Parathyroid adenoma (tissue), 2 donors: ENCODE measurements at regions not wholly inside any gene's neighbourhood (a gene's known extent, or its start where the extent isn't known, plus 50 kb on each side); places are given as distances from the start of the nearest gene placed in this dataset.

ENCODE experiments used
- H2AFZ ChIP-seq: fragments of 300-600 bp; sonication (generic); one replicate; pipeline ENCODE4 v1.7.0; 2017; ENCODE audit warnings: antibody characterized with exemption, mild to moderate bottlenecking
- H3K27ac ChIP-seq: fragments of 300-600 bp; sonication (generic); one replicate; pipeline ENCODE4 v1.7.0; 2017
- H3K27me3 ChIP-seq: fragments of 300-600 bp; sonication (generic); one replicate; pipeline ENCODE4 v1.7.0; 2017; ENCODE audit warnings: low read length; ENCODE audit not compliant: control insufficient read depth, insufficient read depth
- H3K36me3 ChIP-seq: fragments of 300-600 bp; sonication (generic); one replicate; pipeline ENCODE4 v1.7.0; 2017; ENCODE audit warnings: low read length; ENCODE audit not compliant: control insufficient read depth, insufficient read depth
- H3K4me1 ChIP-seq: fragments of 300-600 bp; sonication (generic); one replicate; pipeline ENCODE4 v1.7.0; 2017; ENCODE audit warnings: control low read depth
- H3K4me2 ChIP-seq: fragments of 300-600 bp; sonication (generic); one replicate; pipeline ENCODE4 v1.7.0; 2017; ENCODE audit warnings: low read length
- H3K4me3 ChIP-seq: fragments of 300-600 bp; sonication (generic); one replicate; pipeline ENCODE4 v1.7.0; 2017; ENCODE audit warnings: low read depth, low read length
- H3K79me2 ChIP-seq: fragments of 300-600 bp; sonication (generic); one replicate; pipeline ENCODE4 v1.7.0; 2017; ENCODE audit warnings: control low read depth
- H3K9ac ChIP-seq: fragments of 300-600 bp; sonication (generic); one replicate; pipeline ENCODE4 v1.7.0; 2017; ENCODE audit warnings: mild to moderate bottlenecking
- H3K9me3 ChIP-seq: fragments of 300-600 bp; sonication (generic); one replicate; pipeline ENCODE4 v1.7.0; 2017; ENCODE audit warnings: low read length; ENCODE audit not compliant: control insufficient read depth
- CTCF ChIP-seq: fragments of 300-600 bp; sonication (generic); IDR thresholded peaks from one replicate; pipeline ENCODE4 v1.7.0; 2017; ENCODE audit warnings: antibody characterized with exemption, mild to moderate bottlenecking
- donor health status: primary hyperparathyroidism.

GRCh38 chr7:152966189-152966588, 206.6 kb downstream of the ACTR3B start:
- H2AFZ ChIP-seq: no peak overlapping the region
- H3K27ac ChIP-seq: no peak overlapping the region
- no peaks in the 10 kb centered on the region for H3K79me2 ChIP-seq
- no peak for TF ChIP-seq CTCF
- no peaks in the 10 kb centered on the region for H3K9me3 ChIP-seq
- no peaks in the 10 kb centered on the region for H3K27me3 ChIP-seq
- H3K4me1 ChIP-seq: no peaks in the 10 kb centered on the region
- H3K4me2 ChIP-seq: no peak overlapping the region
- H3K9ac ChIP-seq: no peak overlapping the region
- no peaks in the 10 kb centered on the region for H3K36me3 ChIP-seq
- H3K4me3 ChIP-seq: no peak overlapping the region

GRCh38 chr7:152967958-152968357, 208.4 kb downstream of the ACTR3B start:
- no peaks in the 10 kb centered on the region for H3K79me2 ChIP-seq
- no peak overlapping the region for H3K27ac ChIP-seq
- H3K4me1 ChIP-seq: no peaks in the 10 kb centered on the region
- H3K9ac ChIP-seq: no peak overlapping the region
- no peak overlapping the region for H3K4me2 ChIP-seq
- no peak overlapping the region for H2AFZ ChIP-seq
- no peak overlapping the region for H3K4me3 ChIP-seq
- H3K36me3 ChIP-seq: no peaks in the 10 kb centered on the region
- H3K27me3 ChIP-seq: no peaks in the 10 kb centered on the region
- no peaks in the 10 kb centered on the region for H3K9me3 ChIP-seq
- no peak for TF ChIP-seq CTCF

- Histone ChIP-seq H3K4me1 (no peaks in the 10 kb centered on the region), H3K27me3 (no peaks in the 10 kb centered on the region), H3K4me3 (no peak overlapping the region), H3K4me2 (no peak overlapping the region), H3K27ac (no peak overlapping the region), H3K79me2 (no peaks in the 10 kb centered on the region), H2AFZ (no peak overlapping the region), H3K9me3 (no peaks in the 10 kb centered on the region), H3K36me3 (no peaks in the 10 kb centered on the region), H3K9ac (no peak overlapping the region)
- TF ChIP-seq CTCF: no peak
Measured at GRCh38 chr7:152968514-152968913, 209.0 kb downstream of the ACTR3B start.

GRCh38 chr7:152969335-152969734, 209.8 kb downstream of the ACTR3B start:
- Histone ChIP-seq H3K36me3 (no peaks in the 10 kb centered on the region), H3K4me3 (no peak overlapping the region), H3K9ac (no peak overlapping the region), H3K27ac (no peak overlapping the region), H2AFZ (no peak overlapping the region), H3K4me2 (no peak overlapping the region), H3K4me1 (no peaks in the 10 kb centered on the region), H3K9me3 (no peaks in the 10 kb centered on the region), H3K79me2 (no peaks in the 10 kb centered on the region), H3K27me3 (no peaks in the 10 kb centered on the region)
- TF ChIP-seq CTCF: no peak

- Histone ChIP-seq H2AFZ (no peak overlapping the region), H3K4me1 (no peaks in the 10 kb centered on the region), H3K9ac (no peak overlapping the region), H3K27me3 (no peaks in the 10 kb centered on the region), H3K4me2 (no peak overlapping the region), H3K79me2 (no peaks in the 10 kb centered on the region), H3K36me3 (no peaks in the 10 kb centered on the region), H3K27ac (no peak overlapping the region), H3K9me3 (no peaks in the 10 kb centered on the region), H3K4me3 (no peak overlapping the region)
- no peak for TF ChIP-seq CTCF
Measured at GRCh38 chr7:152969839-152970238, 210.3 kb downstream of the ACTR3B start.
